ENCODE measurements at regions not wholly inside any gene's neighbourhood (a gene's known extent, or its start where the extent isn't known, plus 50 kb on each side); places are given as distances from the start of the nearest gene placed in this dataset.

GRCh38 chrX:38862100-38862499, 60.8 kb downstream of the MID1IP1 start:
- Mint-ChIP-seq H3K4me3 (no peak overlapping the region), H3K27ac (no peak overlapping the region), H3K36me3 (ENCODE audit: low read depth) (no peaks in the 10 kb centered on the region)

GRCh38 chrX:38864165-38864564, 62.9 kb downstream of the MID1IP1 start:
- Mint-ChIP-seq H3K4me3 (no peak overlapping the region), H3K27ac (no peak overlapping the region), H3K9me3 (no peaks in the 10 kb centered on the region), H3K36me3 (ENCODE audit: low read depth) (no peaks in the 10 kb centered on the region), H3K4me1 (no peaks in the 10 kb centered on the region), H3K27me3 (ENCODE audit: low read depth) (no peaks in the 10 kb centered on the region)
- TF ChIP-seq CTCF (IDR thresholded peaks at IDR 0.05; ENCODE audit: unreplicated experiment in 3 of 3) = no peak

More at GRCh38 chrX:38862100-38862499, 60.8 kb downstream of the MID1IP1 start:
- H3K27me3 Mint-ChIP-seq (ENCODE audit: low read depth) = no peaks in the 10 kb centered on the region
- TF ChIP-seq CTCF (IDR thresholded peaks at IDR 0.05; ENCODE audit: unreplicated experiment in 3 of 3) = no peak
- H3K9me3 Mint-ChIP-seq = no peaks in the 10 kb centered on the region
- peaks cover 9% of the 10 kb centered on the region for H3K4me1 Mint-ChIP-seq

- Mint-ChIP-seq H3K4me1 (peaks cover 13% of the 10 kb centered on the region), H3K4me3 (no peak overlapping the region), H3K36me3 (ENCODE audit: low read depth) (no peaks in the 10 kb centered on the region), H3K27me3 (ENCODE audit: low read depth) (no peaks in the 10 kb centered on the region), H3K9me3 (no peaks in the 10 kb centered on the region), H3K27ac (no peak overlapping the region)
- TF ChIP-seq CTCF (IDR thresholded peaks at IDR 0.05; ENCODE audit: unreplicated experiment in 3 of 3) = no peak
These were observed 67.1 kb downstream of the MID1IP1 start for GRCh38 chrX:38868321-38868720.

- no peaks in the 10 kb centered on the region for H3K27me3 Mint-ChIP-seq (ENCODE audit: low read depth)
- no peak for TF ChIP-seq CTCF (IDR thresholded peaks at IDR 0.05; ENCODE audit: unreplicated experiment in 3 of 3)
- peaks cover 13% of the 10 kb centered on the region for H3K4me1 Mint-ChIP-seq
- no peak overlapping the region for H3K27ac Mint-ChIP-seq
- no peaks in the 10 kb centered on the region for H3K9me3 Mint-ChIP-seq
- no peak overlapping the region for H3K4me3 Mint-ChIP-seq
- no peaks in the 10 kb centered on the region for H3K36me3 Mint-ChIP-seq (ENCODE audit: low read depth)
These were observed 67.7 kb downstream of the MID1IP1 start for GRCh38 chrX:38868941-38869401.

- peak overlapping the region in 1 of 3 experiments; percentile 49 for H3K27ac Mint-ChIP-seq
- H3K4me3 Mint-ChIP-seq = no peak overlapping the region
- H3K27me3 Mint-ChIP-seq (ENCODE audit: low read depth) = no peaks in the 10 kb centered on the region
- no peak for TF ChIP-seq CTCF (IDR thresholded peaks at IDR 0.05; ENCODE audit: unreplicated experiment in 3 of 3)
- H3K9me3 Mint-ChIP-seq = no peaks in the 10 kb centered on the region
- H3K4me1 Mint-ChIP-seq = peaks cover 13% of the 10 kb centered on the region
- no peaks in the 10 kb centered on the region for H3K36me3 Mint-ChIP-seq (ENCODE audit: low read depth)
These were observed 69.2 kb downstream of the MID1IP1 start for GRCh38 chrX:38870361-38870895.

Data from nephron (organoid).